ENCODE measurements at regions not wholly inside any gene's neighbourhood (a gene's known extent, or its start where the extent isn't known, plus 50 kb on each side); places are given as distances from the start of the nearest gene placed in this dataset.

DNA sequence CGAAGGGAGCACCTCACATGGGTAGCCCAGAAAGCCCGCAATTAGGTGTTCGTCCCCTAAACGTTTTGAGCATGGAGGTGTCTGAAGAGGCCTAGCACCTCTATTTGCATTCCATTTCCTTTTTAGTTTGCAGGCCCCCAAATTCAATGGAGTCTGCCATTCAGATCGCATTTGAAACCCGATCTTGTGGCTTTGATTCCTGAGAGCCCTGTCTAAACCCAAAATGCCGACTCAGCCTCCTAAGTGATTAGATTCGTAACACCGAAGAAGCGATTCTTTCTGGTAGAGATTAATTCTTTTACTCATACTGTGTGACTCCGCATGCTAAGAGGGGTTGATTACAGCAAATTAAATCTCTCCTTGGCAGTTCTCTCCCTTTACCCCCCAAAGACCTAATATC, 415.2 kb upstream of the KAZN start:
- POLR2A ChIA-PET (ENCODE audit: unreplicated experiment) = no interaction called here
- H3K4me2 ChIP-seq (ENCODE audit: low read length) = no peak overlapping the region
- no peaks in the 10 kb centered on the region for H3K36me3 ChIP-seq (ENCODE audit: low read depth, low read length)
- no TSS peak for BruUV-seq (replicated peaks)
- H3K27ac ChIP-seq (ENCODE audit: low read length) = no peak overlapping the region
- H3K9me3 ChIP-seq (ENCODE audit: low read length) = no peaks in the 10 kb centered on the region
- no peak overlapping the region for H2AFZ ChIP-seq (ENCODE audit: low read length)
- DNase-seq (no peak), ATAC-seq (no peak)
- CTCF ChIA-PET = no interaction called here
- H3K27me3 ChIP-seq (ENCODE audit: low read length) = no peaks in the 10 kb centered on the region
- H3K4me3 ChIP-seq (ENCODE audit: low read length) = no peak overlapping the region
- no peaks in the 10 kb centered on the region for H3K9me2 ChIP-seq (replicated peaks; ENCODE audit: low read length)
- H3K79me2 ChIP-seq (ENCODE audit: low read length) = no peaks in the 10 kb centered on the region
- no peaks in the 10 kb centered on the region for H4K20me1 ChIP-seq (ENCODE audit: low read length)
- no peaks in the 10 kb centered on the region for H3F3A ChIP-seq (ENCODE audit: low read length, unreplicated experiment)
- H3K4me1 ChIP-seq (ENCODE audit: insufficient read depth, low read length) = no peaks in the 10 kb centered on the region
- H3K9ac ChIP-seq (ENCODE audit: low read length) = no peak overlapping the region
- TF ChIP-seq EZH2phosphoT487 (IDR thresholded peaks at IDR 0.05; ENCODE audit: borderline replicate concordance, low read length) (no peak), EZH2 (IDR thresholded peaks at IDR 0.05; ENCODE audit: low read length, unreplicated experiment) (no peak)
- TF ChIP-seq, protein P1, sequence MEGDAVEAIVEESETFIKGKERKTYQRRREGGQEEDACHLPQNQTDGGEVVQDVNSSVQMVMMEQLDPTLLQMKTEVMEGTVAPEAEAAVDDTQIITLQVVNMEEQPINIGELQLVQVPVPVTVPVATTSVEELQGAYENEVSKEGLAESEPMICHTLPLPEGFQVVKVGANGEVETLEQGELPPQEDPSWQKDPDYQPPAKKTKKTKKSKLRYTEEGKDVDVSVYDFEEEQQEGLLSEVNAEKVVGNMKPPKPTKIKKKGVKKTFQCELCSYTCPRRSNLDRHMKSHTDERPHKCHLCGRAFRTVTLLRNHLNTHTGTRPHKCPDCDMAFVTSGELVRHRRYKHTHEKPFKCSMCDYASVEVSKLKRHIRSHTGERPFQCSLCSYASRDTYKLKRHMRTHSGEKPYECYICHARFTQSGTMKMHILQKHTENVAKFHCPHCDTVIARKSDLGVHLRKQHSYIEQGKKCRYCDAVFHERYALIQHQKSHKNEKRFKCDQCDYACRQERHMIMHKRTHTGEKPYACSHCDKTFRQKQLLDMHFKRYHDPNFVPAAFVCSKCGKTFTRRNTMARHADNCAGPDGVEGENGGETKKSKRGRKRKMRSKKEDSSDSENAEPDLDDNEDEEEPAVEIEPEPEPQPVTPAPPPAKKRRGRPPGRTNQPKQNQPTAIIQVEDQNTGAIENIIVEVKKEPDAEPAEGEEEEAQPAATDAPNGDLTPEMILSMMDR (conservative IDR thresholded peaks at IDR 0.05; ENCODE audit: low read depth, low read length) = no peak
- intact Hi-C loops (cut with micrococcal nuclease) = no loop called here

DNA sequence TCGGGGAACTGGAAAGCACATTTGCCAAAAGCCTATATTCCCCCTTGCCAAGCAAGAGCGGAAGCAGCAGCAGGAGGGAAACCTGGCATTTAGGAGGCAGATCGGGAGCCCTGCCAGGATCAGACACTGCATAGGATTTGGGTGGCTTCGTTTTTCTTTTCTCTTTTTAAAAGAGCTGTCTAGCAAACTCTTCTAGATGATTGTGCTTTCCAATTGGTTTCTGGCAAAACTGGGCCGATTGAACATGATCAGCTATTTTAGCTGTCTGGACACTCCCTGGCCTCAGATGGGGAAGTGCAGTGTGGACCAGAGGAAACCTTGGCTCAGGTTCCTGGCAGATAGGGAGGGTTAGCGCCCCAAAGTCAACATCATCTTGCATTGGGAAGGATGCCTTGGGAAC, 414.0 kb upstream of the KAZN start:
- DNase-seq = no peak
- H3K36me3 ChIP-seq (ENCODE audit: low read depth, low read length) = no peaks in the 10 kb centered on the region
- CTCF ChIA-PET = no interaction called here
- no peaks in the 10 kb centered on the region for H3K9me3 ChIP-seq (ENCODE audit: low read length)
- no peak overlapping the region for H3K27ac ChIP-seq (ENCODE audit: low read length)
- no peaks in the 10 kb centered on the region for H3K4me1 ChIP-seq (ENCODE audit: insufficient read depth, low read length)
- intact Hi-C loops (cut with micrococcal nuclease) = no loop called here
- no peak for TF ChIP-seq EZH2phosphoT487 (IDR thresholded peaks at IDR 0.05; ENCODE audit: borderline replicate concordance, low read length)
- TF ChIP-seq, protein P1 (conservative IDR thresholded peaks at IDR 0.05; ENCODE audit: low read depth, low read length) = no peak
- TF ChIP-seq EZH2 (IDR thresholded peaks at IDR 0.05; ENCODE audit: low read length, unreplicated experiment) = no peak
- no peak overlapping the region for H3K4me2 ChIP-seq (ENCODE audit: low read length)
- no peak overlapping the region for H3K4me3 ChIP-seq (ENCODE audit: low read length)
- POLR2A ChIA-PET (ENCODE audit: unreplicated experiment) = no interaction called here
- no peaks in the 10 kb centered on the region for H4K20me1 ChIP-seq (ENCODE audit: low read length)
- H3K9me2 ChIP-seq (replicated peaks; ENCODE audit: low read length) = no peaks in the 10 kb centered on the region
- H2AFZ ChIP-seq (ENCODE audit: low read length) = no peak overlapping the region
- H3F3A ChIP-seq (ENCODE audit: low read length, unreplicated experiment) = no peaks in the 10 kb centered on the region
- no peak for ATAC-seq
- H3K27me3 ChIP-seq (ENCODE audit: low read length) = no peaks in the 10 kb centered on the region
- H3K9ac ChIP-seq (ENCODE audit: low read length) = no peak overlapping the region
- BruUV-seq (replicated peaks) = no TSS peak
- no peaks in the 10 kb centered on the region for H3K79me2 ChIP-seq (ENCODE audit: low read length)

DNA sequence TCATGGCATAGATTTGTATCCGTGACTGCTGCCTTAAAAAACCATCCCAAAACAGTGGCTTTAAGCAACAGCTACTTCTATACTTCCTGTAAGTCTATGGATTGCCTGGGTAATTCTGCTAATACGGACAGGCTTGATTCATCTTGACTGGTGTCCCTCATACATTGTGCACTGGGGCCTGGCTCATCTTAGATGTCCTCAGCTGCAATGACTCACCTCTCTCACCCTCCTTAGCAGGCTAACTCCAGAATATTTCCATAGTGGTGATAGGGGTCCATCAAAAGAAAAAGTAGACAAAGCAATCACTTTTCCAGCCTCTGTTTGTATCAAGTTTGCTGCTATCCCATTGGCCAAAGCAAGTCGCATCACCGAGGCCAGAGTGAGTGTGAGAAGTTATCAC, 409.1 kb upstream of the KAZN start:
- H3K36me3 ChIP-seq (ENCODE audit: low read depth, low read length) = no peaks in the 10 kb centered on the region
- H3K27me3 ChIP-seq (ENCODE audit: low read length) = no peaks in the 10 kb centered on the region
- no TSS peak for BruUV-seq (replicated peaks)
- intact Hi-C loops (cut with micrococcal nuclease) = no loop called here
- H2AFZ ChIP-seq (ENCODE audit: low read length) = no peak overlapping the region
- ChIA-PET POLR2A (ENCODE audit: unreplicated experiment) (no interaction called here), CTCF (no interaction called here)
- no peak overlapping the region for H3K9ac ChIP-seq (ENCODE audit: low read length)
- ATAC-seq = no peak
- DNase-seq = no peak
- no peak overlapping the region for H3K27ac ChIP-seq (ENCODE audit: low read length)
- no peaks in the 10 kb centered on the region for H3F3A ChIP-seq (ENCODE audit: low read length, unreplicated experiment)
- no peak overlapping the region for H3K4me3 ChIP-seq (ENCODE audit: low read length)
- peaks cover 10% of the 10 kb centered on the region for H3K4me1 ChIP-seq (ENCODE audit: insufficient read depth, low read length)
- H4K20me1 ChIP-seq (ENCODE audit: low read length) = no peaks in the 10 kb centered on the region
- H3K9me2 ChIP-seq (replicated peaks; ENCODE audit: low read length) = no peaks in the 10 kb centered on the region
- no peaks in the 10 kb centered on the region for H3K79me2 ChIP-seq (ENCODE audit: low read length)
- H3K9me3 ChIP-seq (ENCODE audit: low read length) = no peaks in the 10 kb centered on the region
- no peak overlapping the region for H3K4me2 ChIP-seq (ENCODE audit: low read length)
- TF ChIP-seq EZH2phosphoT487 (IDR thresholded peaks at IDR 0.05; ENCODE audit: borderline replicate concordance, low read length) (no peak), EZH2 (IDR thresholded peaks at IDR 0.05; ENCODE audit: low read length, unreplicated experiment) (no peak)
- TF ChIP-seq, protein P1 (conservative IDR thresholded peaks at IDR 0.05; ENCODE audit: low read depth, low read length) = no peak
